ENCODE measurements at regions not wholly inside any gene's neighbourhood (a gene's known extent, or its start where the extent isn't known, plus 50 kb on each side); places are given as distances from the start of the nearest gene placed in this dataset.
"Not testable (repeated sequence)": the region's sequence is repeated elsewhere in the genome, so short reads cannot be mapped to it uniquely, and the experiment has no call there.

- DNase-seq (ENCODE audit: low spot score), result no peak
These were observed 868.3 kb downstream of the STIM2 start for GRCh38 chr4:27728892-27729291.

DNA sequence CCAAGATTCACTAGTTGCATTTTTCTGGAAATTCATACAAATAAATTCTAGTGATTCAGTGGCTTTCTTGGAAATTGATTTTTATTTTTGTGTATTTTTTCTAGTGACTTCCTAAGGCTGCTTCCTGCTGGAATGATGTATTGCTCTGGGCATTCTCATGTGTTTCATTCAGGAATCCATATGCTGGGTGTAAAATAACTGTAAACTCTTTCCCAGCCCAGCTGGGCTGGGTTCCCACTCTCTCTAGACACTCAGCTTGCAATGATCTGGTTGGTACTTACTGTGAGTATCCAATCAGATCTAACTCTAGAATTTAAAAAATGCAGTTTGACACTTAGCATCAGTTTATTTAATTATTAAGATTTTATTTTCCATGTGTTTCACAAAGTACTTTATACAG, 882.2 kb downstream of the STIM2 start:
- no peak for DNase-seq (ENCODE audit: low spot score)

DNA sequence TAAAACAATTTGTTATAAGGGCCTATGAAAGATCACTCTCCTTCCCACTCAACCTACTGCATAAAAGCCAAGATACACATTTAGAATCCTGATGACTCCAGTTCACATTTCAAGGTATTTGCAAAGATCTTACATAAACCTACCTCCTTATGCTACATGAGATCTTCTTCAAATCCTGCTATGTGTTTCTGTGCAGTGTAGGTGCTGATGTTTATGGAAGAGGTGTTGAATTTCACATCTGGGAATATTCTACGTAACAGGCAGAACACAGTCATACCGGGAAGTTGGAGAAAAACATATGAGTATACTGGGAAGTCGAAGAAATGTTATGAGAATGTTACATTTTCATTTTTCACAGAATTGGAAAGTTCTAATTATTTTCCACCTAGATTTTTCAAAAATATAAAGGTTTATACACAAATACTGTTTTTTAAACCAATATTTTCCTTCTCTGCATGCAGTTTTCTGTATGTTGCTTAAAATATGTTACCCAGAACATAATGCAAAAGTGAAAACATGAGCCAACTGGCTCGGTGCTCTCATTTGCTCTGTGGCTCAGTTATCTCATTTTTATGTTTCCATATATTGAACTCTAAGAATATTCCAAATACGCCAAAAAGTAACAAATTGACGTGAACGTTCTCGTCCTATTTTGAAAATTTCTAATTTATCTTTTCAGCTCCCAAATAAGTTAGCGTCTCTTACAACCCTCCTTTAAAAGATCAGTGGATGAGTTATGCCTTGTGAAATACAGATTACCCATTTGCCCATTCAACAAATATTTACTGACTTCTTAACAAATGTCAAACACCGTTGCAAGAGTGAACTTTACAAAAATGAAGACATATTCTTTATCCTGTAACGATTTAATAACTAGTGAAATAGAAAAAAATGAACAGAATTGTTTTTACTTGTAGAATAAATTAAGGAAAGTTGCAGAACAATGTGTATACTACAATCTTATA, 899.3 kb downstream of the STIM2 start:
- DNase-seq (ENCODE audit: low spot score), result no peak

DNA sequence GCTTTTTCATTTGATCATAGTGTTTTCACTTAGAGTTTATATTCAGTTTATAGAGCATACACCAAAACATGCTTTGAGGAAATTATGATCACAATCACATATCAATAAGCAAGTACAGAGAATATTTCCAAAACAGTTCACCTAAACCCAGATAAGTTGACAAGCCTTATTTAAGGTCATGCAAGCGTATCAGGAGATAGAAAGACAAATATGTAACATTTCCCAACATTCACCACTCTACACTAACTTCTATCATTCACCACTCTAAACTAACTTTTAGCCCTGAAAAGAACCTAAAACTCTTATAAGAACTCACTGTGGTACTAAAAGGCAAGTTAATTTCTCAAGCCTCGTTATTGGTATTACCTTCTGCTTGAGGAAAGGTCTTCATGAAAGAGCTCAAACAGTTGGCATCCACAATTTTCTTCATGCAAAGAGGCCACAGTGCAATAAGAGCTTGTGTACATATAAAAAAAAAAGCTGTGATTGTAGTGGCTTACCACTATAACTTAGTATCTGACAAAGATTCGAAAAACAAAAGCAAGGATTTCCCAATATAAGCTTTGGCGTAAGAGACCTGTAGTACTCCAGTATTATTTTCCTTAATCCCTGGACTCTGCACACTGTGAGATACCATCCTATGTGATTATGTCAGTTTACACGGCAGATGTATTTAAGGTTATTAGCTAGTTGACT, 903.3 kb downstream of the STIM2 start:
- no peak for DNase-seq (ENCODE audit: low spot score)

GRCh38 chr4:27764526-27764837, 903.8 kb downstream of the STIM2 start:
- no peak for DNase-seq (ENCODE audit: low spot score)

GRCh38 chr4:27770895-27771294, 910.3 kb downstream of the STIM2 start:
- no peak for DNase-seq (ENCODE audit: low spot score)

- DNase-seq (ENCODE audit: low spot score), result no peak
These were observed 914.5 kb downstream of the STIM2 start for GRCh38 chr4:27775156-27775555.

- no peak for DNase-seq (ENCODE audit: low spot score)
These were observed 919.2 kb downstream of the STIM2 start for GRCh38 chr4:27779827-27780226.

DNA sequence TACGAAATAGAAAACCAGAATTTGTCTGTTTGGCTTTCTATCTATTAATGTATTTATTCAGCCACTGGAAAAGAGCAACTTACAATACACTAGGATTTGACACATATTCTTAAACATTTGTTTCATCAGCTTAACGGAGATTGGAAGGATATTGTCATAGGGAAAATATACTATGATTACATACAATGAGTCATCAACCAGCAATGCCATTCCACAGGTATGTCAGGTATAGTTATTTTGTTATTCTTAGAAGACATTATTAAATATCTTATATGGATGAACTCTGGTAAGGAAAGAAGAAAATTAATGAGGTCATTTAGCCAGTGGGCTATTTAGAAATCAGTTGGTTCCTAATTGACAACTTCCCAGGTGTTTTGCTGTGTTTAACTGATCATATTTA, 926.6 kb downstream of the STIM2 start:
- DNase-seq (ENCODE audit: low spot score), result no peak

GRCh38 chr4:27789773-27790172, 929.1 kb downstream of the STIM2 start:
- DNase-seq (ENCODE audit: low spot score), result no peak

DNA sequence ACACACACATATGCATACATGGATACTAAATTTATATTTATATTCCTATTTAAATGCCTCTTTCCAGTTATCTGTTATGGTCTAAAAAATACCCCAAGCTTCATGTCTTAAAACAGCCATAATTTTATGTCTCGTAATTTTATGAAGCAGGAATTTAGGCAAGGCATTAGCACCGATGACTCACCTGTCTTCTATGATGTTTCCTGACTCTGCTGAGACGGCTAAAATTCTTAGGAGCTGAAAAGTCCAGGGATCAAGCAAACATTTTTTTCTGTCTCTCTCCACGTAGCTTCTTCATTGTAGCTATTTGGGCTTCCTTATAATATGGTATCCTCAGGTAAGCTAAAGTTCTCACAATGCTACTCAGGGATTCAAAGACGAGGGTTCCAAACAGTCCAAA, 930.3 kb downstream of the STIM2 start:
- no peak for DNase-seq (ENCODE audit: low spot score)

DNA sequence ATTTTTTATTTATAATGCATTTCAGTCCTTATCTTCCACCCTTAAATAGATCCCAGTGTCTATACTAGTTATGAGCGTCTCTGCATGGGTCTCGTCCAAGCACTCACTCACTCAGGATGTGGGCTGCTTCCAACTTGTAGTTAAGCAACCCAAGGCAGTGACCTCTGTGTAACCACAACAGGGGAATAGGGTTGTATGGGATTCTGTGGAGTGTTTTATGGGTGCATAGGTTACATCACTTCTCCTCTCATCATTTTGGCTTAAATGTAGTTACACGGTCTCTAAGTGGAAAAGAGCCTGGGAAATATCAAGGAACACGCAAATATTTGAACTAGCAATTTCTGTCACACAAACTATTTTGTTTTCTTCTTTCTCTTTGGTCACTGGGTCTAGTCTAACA, 931.0 kb downstream of the STIM2 start:
- no peak for DNase-seq (ENCODE audit: low spot score)

GRCh38 chr4:27807207-27807606, 946.6 kb downstream of the STIM2 start:
- no peak for DNase-seq (ENCODE audit: low spot score)

GRCh38 chr4:27811948-27812347, 951.3 kb downstream of the STIM2 start:
- no peak for DNase-seq (ENCODE audit: low spot score)

DNA sequence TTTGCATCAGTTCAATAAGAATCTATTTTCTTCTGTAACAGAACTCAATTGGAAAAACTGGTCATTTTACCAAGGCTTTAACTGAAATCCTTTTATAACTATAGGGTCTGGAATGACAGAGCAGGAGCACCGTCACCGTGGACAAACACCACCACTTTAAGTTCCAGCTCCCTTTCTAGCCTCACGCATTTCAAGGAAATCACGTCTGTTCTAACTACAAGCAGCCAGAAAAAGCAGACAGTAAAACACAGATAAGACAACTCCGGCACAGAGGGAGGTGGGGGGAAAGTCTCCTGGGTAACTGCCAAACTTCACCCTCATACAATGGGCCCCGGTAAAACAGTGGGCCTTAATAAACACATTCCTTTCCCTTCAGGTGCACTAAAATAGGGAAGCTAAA, 952.6 kb downstream of the STIM2 start:
- not testable (repeated sequence) for DNase-seq (ENCODE audit: low spot score)

GRCh38 chr4:27813699-27814425, 953.2 kb downstream of the STIM2 start:
- not testable (repeated sequence) for DNase-seq (ENCODE audit: low spot score)

DNA sequence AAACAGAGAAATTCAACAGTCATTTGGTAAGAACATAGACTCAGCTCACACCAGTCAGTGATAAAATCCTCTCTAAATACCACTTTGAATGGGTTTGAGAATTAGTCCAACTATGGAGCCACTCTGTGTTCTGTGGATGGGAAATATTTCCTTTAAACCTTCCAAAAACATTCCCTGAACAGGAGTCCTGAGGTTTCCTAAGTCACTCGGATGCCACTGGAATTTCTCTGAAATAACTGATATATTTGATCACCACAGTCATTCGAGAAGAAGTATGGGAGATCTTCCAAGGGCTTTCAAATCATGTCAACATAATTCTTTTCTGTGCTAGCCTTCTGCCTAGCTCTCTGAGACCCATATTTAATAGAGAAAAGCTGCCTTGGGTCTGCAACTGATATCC, 958.6 kb downstream of the STIM2 start:
- no peak for DNase-seq (ENCODE audit: low spot score)

GRCh38 chr4:27828843-27829242, 968.2 kb downstream of the STIM2 start:
- DNase-seq (ENCODE audit: low spot score), result no peak

DNA sequence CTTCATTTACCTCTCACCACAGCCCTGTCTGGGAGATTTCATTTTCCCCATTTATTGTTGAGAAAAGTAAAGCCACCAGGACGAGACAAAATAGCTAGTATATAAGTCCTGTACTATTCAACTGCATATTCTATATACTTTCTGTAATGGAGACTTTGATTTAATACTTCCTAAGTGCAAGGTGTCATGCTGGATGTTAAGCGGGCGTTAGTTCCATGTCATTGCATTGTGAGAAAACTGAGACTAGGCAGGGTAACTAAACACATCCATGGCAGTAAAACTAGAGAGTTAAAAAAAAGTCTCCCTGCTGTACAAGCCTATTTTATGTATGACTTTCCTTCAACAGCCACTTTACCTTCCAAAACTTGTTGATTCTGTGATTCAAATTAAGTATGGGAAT, 969.6 kb downstream of the STIM2 start:
- DNase-seq (ENCODE audit: low spot score), result no peak

- no peak for DNase-seq (ENCODE audit: low spot score)
These were observed 975.2 kb downstream of the STIM2 start for GRCh38 chr4:27835851-27836250.

- no peak for DNase-seq (ENCODE audit: low spot score)
These were observed 975.9 kb downstream of the STIM2 start for GRCh38 chr4:27836523-27836922.

- DNase-seq (ENCODE audit: low spot score), result no peak
These were observed 983.1 kb downstream of the STIM2 start for GRCh38 chr4:27843776-27844175.

- no peak for DNase-seq (ENCODE audit: low spot score)
These were observed 983.7 kb downstream of the STIM2 start for GRCh38 chr4:27844376-27844775.
